T1000 (cell line): ENCODE measurements at regions not wholly inside any gene's neighbourhood (a gene's known extent, or its start where the extent isn't known, plus 50 kb on each side); places are given as distances from the start of the nearest gene placed in this dataset.
A peak's percentile ranks its signal among the peaks of the same experiment; 100 is the strongest.

Experiments
- DNase-seq: peaks from one replicate; lab custom pipeline; 2025; ENCODE audit warnings: mixed read lengths; lab: John Stamatoyannopoulos, UW

DNA sequence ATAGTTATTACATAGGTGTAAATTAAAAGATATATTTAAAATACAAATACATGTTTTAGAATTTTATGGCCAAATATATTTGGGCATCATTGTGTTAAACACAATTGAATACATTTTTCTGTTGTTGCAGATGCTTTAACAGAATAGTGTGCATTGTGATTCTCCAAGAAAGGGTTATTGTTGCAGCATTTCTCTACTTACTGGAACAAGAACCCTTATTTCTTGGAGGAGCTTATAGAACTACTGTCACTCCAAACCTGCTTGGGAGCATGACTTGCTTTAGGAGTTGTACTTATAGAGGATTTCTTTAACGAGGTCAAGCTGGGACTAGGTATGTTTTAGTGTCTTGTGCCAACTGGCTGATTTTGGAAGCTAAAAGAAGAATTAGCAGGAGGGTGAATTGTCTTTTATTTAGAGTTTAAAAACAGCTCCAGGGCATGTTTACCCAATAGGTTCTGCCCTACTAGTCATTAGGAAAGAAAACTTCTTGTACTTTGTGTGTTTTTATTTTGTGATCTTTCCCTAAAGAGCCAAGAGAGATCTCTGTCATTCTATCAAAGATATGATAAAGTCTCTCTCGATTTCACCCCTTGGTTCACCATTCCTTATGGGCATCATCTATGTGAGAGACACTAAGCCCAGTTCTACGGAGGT lies 279.8 kb upstream of the SALL1 start:
- no peak for DNase-seq

DNA sequence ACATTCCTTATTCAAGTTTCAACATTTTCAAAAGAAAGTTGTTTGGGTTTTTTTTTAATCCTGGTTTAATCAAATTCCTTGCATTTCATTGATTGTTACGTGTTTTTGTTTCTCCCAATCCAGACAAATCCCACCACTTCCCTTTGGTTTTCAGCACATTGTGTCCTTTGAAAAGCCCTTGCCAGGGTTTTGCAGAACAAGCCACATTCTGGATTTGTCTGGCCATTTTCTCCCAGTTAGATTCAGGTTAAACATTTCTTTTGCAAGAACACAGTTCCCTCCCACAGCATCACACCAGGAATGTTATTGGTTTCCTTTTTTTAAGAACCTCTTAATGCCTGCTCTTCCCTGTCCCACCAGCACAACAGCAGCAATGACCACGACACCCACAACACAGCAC lies 278.0 kb upstream of the SALL1 start:
- no peak for DNase-seq

DNA sequence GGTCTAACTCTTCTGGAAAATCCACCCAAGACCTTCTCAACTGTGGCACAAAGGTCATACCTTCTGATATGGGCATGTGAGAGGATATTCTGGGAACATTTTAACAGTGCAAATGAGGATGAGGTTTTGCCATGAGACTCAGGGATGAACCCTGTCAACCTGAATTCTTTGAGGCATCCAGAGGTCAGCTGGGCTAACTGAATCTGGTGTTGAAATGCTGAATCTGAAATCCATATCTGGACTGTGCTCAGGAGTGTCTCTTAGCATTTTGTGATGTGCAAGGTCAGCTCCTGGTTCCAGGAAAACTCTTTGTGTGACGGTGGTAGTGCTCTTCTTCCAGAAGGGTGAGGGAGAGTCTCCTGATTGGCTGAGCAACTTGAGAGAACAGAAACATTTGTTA lies 276.0 kb upstream of the SALL1 start:
- DNase-seq: no peak

DNA sequence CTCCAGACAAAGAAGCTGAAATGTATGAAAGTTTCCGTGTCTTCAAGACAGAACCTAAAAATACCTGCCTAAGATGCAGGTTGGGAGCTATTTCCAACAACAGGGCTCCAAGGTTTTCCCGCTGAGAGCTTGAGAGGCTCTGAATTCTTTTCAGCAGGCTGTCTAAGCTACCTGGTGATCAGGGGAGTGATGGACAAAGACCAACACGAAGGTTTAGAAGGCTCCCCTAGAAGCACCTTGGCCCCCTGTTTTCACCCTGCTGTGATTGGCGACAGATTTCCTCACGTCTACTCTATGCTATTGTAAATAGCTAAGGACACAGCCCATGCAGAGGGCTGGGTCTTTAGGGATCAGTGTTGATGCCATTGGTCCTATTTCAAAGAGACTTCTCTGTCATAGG lies 275.2 kb upstream of the SALL1 start:
- DNase-seq: no peak

DNA sequence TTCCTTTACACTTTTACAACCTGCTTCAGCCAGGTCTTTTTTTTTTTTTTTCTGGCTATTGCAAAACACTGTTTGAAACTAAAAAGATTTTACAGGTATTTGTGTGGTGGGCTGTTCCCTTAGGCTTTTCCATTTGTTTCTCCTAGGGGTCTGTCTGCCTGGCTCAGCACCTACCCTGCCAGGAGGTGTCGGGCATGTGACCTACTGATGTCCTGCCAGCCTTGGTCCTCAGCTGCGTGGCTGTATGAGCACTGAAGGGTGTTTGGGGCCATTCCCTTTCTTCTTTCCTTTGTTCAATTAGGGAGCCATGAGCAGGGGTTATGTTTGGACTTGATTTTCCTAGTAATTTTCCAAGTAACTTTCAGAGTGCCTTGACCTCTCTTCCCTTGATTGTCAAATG lies 269.2 kb upstream of the SALL1 start:
- DNase-seq: no peak

DNA sequence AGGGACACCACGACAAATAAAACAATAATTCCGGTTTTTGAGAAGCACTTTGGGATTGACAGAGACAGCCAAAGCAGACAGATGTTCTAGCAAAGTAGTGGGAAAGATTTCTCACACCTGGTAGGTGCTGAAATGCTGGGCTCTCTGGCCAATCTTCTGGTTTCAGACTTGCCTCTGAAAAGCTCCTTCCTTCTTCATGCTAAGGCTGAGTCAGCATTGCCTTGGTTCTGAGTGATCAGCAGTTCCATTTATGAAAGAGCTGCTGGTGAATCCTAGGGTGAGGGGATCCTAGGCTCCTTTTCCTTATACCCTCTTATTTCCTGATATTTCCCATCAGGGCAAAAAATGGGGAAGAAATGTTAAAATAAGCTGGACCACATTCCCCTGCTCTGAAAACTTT lies 268.7 kb upstream of the SALL1 start:
- no peak for DNase-seq

DNA sequence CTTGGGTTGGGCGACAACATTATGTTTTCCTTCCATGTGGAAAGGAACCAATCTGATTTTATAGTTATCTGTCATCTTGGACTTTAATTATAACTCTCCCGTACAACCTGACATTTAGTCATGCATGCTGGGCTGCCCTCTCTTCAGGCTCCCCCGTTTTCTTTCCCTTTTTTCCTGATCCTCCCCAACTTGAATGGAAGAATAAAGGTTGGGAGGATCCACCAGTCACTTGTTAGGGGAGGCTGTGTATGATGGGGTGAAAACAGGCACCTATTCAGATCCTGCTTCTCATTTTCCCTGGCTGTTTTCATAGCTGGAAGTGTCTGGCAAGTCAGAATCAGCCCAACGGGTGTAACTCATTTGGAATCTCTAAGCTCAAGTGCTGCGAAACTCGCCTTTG lies 267.2 kb upstream of the SALL1 start:
- no peak for DNase-seq

DNA sequence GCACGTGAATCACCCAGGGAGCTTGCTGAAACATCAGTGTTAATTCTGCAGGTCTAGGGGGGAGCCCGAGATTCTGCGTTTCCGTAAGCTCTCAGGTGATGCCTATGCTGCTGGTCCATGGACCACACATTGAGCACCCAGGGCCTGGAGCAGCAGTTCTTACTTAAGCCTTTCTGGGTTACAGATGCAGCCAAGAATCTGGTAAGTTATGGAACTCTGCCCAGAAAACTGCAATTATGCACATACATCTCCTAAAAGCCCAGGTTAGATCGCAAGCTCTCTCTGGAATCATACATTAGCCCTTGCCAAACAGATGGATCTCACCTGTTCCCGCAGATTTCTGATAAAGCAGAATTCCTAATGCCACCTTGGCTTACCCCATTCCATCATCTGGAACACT lies 265.9 kb upstream of the SALL1 start:
- DNase-seq: no peak

DNA sequence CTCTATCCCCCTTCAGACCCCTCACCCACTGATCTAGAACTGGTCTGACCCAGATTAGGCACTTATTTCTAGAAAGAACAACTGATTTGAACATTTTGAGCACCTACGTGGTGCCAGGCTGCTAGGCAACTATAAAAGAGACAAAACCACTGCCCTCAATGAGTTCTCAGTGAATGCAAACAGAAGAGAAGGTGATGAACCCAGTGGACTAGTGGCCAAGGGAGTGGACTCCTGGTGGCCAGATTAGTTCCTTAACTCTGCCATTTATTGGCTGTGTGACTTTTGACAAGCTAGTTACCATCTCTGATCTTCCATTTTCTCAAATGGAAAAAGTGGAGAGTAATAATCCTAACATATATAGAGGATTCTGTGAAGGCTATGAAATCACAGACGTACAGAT lies 259.1 kb upstream of the SALL1 start:
- no peak for DNase-seq

DNA sequence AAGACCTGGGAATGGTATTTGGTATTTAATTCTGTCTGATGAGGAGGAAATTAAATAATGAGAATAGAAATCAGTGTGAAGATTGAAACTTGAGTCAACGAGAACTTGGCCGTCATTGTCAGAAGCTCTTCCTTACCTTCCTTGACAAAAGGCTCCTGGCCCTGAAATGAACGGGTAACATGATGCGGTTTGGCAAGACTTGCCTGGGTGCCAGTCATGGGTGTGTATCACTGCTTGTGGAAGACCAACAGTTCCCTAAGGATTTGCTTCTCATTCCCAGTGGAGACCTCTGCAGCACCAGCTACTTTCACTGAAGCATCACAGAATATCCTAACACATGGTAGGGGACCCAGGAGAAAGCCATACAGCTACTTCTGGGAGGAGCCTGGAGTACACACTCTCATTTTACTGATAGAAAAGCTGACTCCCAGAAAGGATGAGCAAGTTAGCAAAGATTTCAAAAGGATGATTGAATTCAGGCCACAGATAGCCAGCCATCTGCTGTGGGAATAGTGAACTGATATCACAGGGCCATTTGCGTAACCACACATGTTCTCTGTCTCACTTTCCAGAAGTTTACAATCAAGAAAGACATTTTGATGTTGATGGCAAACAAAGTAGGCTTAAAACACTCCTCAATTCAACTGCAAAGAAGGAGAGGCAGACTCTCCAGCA lies 258.1 kb upstream of the SALL1 start:
- no peak for DNase-seq

DNA sequence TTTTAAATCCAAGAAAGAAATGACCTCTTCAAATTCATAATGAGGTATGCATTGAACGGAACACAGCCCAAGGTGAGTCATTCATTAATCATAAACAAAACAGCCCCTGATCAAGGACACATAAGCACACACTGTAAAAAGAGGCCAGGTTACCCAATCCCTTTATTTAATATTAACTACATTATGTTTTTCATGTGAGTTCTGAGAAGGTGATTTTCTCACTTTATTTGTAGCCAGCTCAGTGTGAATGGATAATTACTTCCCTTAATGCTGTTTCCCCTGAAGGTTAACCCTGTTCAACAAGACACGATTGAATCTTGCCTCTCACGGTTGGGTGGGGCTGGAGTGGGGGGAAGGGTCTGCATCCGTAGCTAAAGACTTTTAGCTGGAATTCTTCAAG lies 257.3 kb upstream of the SALL1 start:
- no peak for DNase-seq

DNA sequence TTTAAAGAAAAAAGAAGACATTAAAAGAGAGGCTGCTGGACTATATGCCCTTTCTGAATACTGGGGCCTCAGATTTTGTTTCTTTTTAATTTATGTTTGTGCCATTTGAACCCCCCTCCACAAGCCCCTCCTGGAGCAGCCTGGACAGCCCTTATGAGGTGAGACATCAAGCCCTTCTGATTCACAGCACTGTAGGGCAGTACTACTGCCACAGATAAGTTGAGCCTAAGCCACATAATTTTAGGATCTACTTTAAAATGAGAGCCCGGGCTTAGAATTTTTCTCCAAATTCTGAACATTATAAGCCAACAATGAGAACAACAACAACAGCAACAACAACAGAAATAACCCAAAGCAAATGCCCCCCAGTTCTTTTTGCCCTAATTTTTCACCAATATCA lies 256.9 kb upstream of the SALL1 start:
- no peak for DNase-seq

DNA sequence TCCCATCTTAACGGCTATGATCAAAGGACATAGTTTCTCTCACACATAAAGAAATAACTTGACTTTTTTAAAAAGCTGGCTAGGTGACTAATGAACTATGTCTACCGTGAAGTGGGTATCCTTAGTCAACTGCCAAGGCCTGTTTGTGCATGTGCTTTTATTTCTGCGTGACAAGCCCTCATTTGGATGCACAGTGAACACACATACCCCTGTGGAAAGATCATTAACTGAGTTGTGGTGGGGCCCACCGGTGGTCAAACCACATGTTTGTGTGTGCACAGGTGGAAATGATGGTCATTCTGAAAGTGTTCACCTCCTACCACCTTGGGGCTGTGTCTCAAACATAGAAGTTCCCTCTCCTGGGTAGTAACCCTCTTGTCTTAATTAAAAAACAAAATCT lies 256.1 kb upstream of the SALL1 start:
- no peak for DNase-seq

DNA sequence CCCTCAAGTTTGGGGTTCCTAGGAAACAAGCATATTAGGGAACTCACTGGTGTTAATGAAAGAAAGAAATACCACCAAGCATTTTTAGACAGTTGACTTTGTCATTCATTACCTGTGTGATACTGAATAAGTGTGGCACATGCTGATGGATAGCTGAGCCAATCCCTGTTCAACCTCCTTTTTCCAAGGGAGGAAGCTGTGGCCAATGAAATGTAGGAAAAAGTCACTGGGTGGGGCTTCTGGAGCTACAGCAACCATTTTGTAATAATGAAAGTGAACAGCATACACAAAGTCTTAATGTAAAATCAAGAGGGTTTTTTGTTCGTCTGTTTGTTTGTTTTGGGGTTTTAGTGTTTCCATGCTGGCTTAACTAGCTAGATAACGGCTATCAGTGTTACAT lies 254.3 kb upstream of the SALL1 start:
- DNase-seq: no peak

DNA sequence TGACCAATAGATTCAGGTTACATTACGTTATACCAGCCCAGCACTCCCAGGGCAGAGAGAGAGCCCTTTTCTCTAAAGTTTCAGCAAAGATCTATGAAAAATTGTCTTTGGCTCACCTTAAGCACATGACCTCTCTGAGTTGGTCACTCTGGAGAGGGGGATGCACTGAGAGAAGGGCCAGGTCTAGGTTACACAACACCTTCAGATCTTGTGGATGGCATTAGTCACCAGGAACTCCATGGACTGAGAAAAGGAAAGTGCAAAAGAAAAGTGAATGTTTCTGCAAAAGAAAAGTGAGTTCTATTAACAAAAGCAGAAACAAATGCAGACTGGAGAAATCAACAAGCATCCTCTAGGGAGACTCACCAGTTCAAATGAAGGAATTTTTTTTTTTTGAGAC lies 253.3 kb upstream of the SALL1 start:
- no peak for DNase-seq

DNA sequence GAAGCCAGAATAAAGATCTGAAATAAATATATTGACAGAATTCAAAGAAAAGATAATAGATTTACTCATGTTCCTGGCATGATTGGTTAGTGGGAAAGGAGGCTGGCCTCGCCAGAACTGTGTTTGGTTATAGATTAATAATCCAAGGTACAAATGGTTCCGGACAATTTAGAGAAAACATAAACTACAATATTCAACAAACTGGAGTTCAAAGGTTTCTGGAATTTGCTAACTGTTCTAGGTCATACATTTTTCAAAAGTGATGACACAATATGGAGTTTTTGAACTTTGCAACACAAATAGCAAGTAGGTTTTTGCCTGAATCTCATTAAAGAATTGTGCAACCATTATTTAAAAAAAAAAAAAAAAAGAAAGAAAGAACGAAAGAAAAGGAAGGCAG lies 251.7 kb upstream of the SALL1 start:
- DNase-seq: no peak

DNA sequence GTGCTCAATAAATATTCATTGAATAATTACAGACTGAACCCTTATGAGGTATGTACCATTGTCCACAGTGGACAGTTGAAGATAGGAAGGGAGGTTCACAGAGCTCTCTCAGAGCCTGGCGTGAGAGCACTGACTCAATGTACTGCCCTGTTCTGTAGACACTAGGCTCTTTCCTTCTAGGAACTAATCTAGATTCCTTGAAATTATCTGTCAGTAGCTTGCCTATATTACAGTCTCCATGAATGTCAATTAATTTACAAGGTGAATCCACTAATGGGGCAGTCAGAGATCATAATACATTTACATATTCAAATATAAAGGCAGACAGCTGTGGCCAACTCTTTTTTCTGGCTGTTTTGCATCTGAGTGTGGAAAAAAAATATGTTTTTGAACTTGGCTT lies 251.2 kb upstream of the SALL1 start:
- no peak for DNase-seq

DNA sequence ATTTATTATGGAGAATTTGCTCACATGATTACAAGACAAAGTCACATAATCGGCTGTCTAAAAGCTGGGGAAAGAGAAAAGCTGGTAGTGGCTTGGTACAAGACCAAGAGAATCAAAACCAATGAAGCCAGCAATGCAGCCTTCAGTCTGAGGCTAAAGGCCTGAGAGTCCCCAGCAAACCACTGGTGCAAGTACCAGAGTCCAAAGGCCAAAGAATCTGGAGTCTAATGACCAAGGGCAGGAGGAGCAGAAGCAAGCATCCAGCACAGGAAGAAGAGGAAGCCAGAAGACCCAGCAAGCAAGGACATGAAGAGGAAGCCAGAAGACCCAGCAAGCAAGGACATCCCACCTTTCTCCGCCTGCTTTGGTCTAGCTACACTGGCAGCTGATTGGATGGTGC lies 250.6 kb upstream of the SALL1 start:
- no peak for DNase-seq

DNA sequence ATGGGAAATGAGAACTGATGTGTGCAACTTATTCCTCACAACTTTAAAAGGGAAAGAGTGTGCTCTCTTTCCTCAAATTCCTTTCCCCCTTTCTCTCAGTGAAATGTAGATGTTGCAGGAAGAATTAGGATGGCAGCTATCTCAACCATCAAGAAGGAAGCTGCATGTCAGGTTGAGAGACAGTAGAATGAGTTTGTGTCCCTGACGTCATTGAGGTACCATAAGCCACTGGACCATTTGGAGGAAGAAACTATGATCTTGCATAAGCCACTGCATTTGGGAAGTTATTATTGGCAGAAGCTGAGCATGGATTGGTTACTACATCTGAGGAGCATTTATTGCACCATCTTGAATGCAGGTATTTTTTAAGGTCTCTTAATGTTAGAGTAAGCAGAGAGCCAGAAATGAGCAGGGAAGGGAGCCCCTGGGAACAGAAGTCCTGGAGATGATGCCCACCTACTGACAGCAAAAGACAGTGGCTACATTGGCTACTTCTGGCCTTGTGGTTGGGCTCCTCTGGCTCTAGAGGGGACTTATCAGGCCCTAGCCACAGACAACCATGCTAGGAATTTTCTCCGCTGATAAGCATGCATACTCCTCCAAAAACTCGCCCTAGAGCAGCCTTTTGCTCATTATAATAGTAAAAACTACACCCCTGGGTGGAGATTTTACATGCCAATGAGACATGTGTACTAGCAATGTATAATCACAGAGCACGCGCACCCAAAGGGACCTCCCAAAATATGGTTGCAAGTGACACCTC lies 249.0 kb upstream of the SALL1 start:
- no peak for DNase-seq

DNA sequence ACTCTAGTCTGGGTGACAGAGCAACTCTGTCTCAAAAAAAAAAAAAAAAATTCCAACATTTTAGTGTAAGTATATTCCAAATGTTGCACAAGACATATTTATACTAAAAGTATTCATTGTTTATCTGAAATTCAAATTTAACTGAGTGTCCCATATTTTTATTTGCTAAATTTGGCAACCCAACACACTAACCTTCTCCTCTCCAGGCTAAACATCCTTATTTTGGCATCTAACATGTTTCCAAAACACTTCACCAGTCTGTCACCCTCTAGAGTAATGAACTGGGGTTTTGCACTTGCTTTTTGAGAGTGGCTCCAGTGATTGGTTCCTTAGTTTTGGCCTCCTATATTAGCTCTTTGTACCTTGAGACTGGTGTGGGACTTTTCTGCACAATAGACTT lies 243.4 kb upstream of the SALL1 start:
- no peak for DNase-seq

DNA sequence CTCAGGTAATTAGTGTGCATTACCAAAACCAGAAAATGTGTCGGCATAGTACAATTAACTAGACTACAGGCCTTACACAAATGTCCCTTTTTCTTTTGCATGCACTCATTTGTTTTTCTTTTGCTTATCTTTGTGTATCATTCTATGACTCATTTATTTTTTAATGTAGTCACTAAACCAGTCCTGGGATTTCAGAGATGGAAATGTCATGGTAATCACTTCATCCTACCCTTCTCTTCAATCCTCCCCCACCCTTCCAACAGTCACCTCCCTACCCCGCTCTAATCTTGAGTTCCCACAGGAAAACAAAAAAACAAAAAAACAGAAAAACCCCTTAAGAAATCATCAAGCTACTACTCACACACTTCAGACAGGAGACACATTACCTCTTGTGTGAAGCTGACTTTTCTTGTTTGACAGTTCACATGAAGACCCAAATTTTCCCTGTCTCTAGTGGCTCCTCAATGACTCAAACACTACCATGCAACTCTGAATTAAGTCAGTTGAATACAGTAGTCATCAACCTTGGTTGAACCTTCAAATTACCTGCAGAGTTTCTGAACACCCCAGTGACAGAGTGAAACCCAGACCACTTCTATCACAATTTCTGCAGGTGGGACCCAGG lies 242.4 kb upstream of the SALL1 start:
- no peak for DNase-seq

DNA sequence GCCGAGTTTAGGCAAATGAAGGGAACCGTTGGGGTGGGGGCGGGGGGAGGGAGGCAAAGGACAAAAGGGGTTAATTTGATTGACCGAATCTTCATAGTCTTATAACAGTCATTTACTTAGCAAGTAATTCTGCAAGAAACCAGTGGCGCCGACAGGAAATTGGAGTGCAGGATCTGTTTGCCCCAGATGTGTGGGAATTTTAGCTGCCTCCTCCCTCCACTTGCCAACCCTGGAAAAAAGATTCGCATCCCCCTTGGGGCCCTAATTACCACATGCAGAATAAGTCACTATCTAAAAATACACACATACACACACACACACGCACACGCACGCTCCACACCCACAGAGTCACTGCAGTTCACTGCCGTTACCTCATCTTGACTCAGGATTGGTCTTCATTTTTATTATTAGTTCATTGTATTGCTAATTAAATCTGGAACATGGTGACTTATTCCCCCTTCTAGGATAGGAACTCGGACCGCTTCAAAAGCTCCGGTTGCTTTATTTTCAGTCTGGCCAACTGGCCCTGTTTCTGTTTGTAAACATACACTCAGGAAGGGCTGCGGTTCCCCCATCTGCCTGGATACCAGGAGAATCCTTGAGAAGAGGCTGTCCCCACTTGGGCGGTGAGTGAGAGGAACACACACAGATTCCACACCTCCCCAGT lies 241.6 kb upstream of the SALL1 start:
- DNase-seq: peak; percentile 53
